ENCODE measurements at regions not wholly inside any gene's neighbourhood (a gene's known extent, or its start where the extent isn't known, plus 50 kb on each side); places are given as distances from the start of the nearest gene placed in this dataset.
"Not testable (repeated sequence)": the region's sequence is repeated elsewhere in the genome, so short reads cannot be mapped to it uniquely, and the experiment has no call there.

DNA sequence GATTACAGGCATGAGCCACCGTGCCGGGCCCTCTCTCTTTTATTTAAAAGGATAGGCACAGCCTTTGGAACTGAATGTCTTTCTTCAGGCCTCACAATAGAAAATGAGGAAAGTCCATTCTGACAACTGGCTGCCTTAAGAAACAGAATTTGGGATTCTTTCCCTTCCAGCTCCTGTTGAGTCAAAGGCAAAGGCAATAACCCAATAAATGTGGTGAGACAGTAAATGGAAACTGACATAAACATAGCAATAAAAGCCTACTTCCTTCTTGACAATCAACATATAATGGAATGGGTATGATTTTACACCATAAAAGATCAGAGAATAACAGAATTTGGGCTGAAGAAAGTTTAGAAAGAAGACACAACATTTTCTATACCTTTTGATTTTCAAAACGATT is 52.7 kb upstream of the SRRM3 start:
- DNase-seq; intact Hi-C loops (cut with DNase I): not testable (repeated sequence)

DNA sequence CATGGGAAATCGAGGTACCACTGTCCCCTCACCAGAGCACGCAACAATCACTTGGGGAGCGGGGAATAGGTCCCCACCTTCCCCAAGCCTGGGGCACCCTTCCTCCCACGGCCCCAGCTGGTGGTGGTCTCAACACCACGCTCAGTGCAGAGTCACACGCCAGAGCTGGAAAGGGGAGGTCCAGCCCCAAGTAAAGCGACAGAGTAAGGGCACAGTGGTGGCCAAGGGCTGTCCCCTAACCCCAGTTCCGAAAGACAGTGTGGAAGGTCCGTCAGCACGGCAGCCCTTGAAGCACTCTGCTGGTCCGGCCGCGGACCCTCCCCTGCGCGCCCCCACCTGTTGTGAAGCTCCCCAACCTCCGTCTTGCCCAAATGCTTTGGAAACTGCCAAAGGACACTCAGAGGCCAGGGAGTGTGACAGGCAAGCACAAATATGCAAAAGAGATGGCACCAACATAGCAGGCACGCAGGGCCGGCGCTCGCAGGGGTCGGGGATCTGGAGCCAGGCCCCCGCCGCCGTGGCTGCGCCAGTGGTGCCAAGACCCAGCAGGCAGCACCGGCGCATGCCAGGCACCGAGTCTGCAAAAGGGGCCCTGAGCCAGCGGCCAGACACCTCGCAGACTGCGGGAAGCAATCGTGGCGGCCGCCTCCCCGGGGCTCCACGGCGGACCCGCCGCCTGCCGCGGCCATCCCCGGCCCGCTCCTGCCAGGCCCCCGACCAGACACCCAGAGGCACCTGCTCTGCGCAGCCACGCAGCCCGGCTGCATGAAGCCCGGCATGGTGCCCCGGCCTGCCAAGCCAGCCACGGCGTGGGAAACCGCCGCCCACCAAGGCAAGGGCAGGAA is 51.6 kb upstream of the SRRM3 start:
- DNase-seq: peak in 7 of 10 donors; percentile 20 to 88 (median 55)
- intact Hi-C loops (cut with DNase I): no loop called here

Data from posterior cingulate gyrus (tissue), 11 donors.